DND-41 (cell line): ENCODE measurements at regions not wholly inside any gene's neighbourhood (a gene's known extent, or its start where the extent isn't known, plus 50 kb on each side); places are given as distances from the start of the nearest gene placed in this dataset.

ENCODE experiments used
- ATAC-seq: fragments of 200-7000 bp; cut with Tn5 transposase; 3 replicates; pipeline ENCODE4 v1.9.1; 2021; ENCODE audit warnings: low read depth; ENCODE audit not compliant: insufficient read depth
- DNase-seq: peaks from one replicate; pipeline ENCODE4 v3.0.0-alpha.2; 2020
- H2AFZ ChIP-seq: 2 replicates; pipeline ENCODE4 v1.6.0; 2012; ENCODE audit warnings: low read depth, low read length
- H3K27ac ChIP-seq: 2 replicates; pipeline ENCODE4 v1.5.1; 2012; ENCODE audit warnings: low read length, inconsistent platforms
- H3K27me3 ChIP-seq: fragments of 200-600 bp; sonication (generic); 2 replicates; pipeline ENCODE4 v1.6.0; 2012; ENCODE audit warnings: low read length, mild to moderate bottlenecking, inconsistent platforms; ENCODE audit not compliant: insufficient read depth, poor library complexity
- H3K36me3 ChIP-seq: 2 replicates; pipeline ENCODE4 v1.5.1; 2012; ENCODE audit warnings: low read length, inconsistent platforms; ENCODE audit not compliant: insufficient read depth
- H3K4me1 ChIP-seq: 2 replicates; pipeline ENCODE4 v1.5.1; 2012; ENCODE audit warnings: mild to moderate bottlenecking, low read length; ENCODE audit not compliant: insufficient read depth
- H3K4me2 ChIP-seq: 2 replicates; pipeline ENCODE4 v1.6.0; 2012; ENCODE audit warnings: mild to moderate bottlenecking, moderate library complexity, low read length, inconsistent platforms; ENCODE audit not compliant: insufficient read depth
- H3K4me3 ChIP-seq, 2 experiments: fragments of 200-600 bp in 1 of 2; shearing (Covaris generic) in 1 of 2; 2 replicates each; pipeline ENCODE4 v1.5.1; 2012 to 2016; ENCODE audit warnings: inconsistent platforms in 2 of 2, low read length in 2 of 2, mild to moderate bottlenecking in 2 of 2, low read depth in 1 of 2, moderate library complexity in 1 of 2
- H3K79me2 ChIP-seq: 2 replicates; pipeline ENCODE4 v1.6.0; 2012; ENCODE audit warnings: low read length, inconsistent platforms; ENCODE audit not compliant: insufficient read depth
- H3K9ac ChIP-seq: 2 replicates; pipeline ENCODE4 v1.6.0; 2012; ENCODE audit warnings: low read depth, mild to moderate bottlenecking, inconsistent platforms, low read length, moderate library complexity
- H3K9me3 ChIP-seq: 2 replicates; pipeline ENCODE4 v1.5.1; 2012; ENCODE audit warnings: low read length, moderate library complexity, mild to moderate bottlenecking, inconsistent platforms; ENCODE audit not compliant: insufficient read depth, severe bottlenecking
- H4K20me1 ChIP-seq: 2 replicates; pipeline ENCODE4 v1.6.0; 2012; ENCODE audit warnings: low read length; ENCODE audit not compliant: insufficient read depth
- EZH2 ChIP-seq: IDR thresholded peaks from 3 replicates; pipeline ENCODE4 v1.6.1; 2012; ENCODE audit warnings: borderline replicate concordance, low read depth, mild to moderate bottlenecking, moderate library complexity, low read length, inconsistent platforms; ENCODE audit not compliant: severe bottlenecking
- TF ChIP-seq, protein P1 (sequence below): IDR thresholded peaks from 2 replicates; pipeline ENCODE4 v1.5.1; 2012; ENCODE audit warnings: borderline replicate concordance, low read length, moderate library complexity, mild to moderate bottlenecking; ENCODE audit not compliant: poor library complexity, severe bottlenecking; ENCODE audit errors: extremely low read depth

DNA sequence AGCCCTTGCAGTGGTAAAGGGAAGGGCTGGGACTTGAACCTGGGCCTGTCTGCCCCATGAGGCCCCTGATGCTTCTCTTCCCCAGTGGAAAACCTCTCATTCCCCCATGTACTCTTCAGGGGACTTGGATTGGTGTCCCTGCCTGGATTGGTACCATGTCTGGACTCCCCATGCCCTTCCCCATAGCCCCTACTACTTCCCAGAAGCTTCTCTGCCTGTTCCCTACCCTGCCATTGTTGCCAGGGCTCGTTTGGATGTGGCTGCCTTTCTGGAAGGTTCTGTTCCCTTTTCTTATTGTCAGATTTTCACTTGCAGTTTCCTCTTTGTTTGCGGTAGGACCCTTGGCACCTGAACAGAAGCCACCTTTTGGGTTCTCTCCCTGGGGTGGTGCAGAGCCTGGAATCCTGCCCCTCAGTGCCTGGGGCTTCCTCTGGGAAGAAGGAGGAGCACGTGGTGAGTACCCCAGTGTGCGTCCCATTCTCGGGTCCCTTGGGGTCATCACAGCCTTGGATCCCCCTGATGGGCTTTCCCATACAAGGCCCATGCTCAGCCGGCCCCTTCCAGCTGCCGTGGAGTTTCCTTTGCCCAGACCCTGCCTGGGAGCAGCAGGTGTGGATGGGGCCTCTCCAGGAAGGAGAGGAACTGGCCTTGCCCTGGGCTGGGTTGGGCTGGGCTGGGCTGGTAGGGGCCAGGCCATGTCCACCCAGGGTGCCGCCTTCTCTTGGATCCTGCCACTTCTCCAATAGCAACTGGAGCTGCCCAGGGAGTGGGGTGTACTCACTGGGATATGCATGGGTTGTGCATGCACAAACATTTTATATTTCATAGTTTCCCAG lies 281.1 kb downstream of the PTPRU start:
- no peaks in the 10 kb centered on the region for H3K4me1 ChIP-seq
- TF ChIP-seq, protein P1, sequence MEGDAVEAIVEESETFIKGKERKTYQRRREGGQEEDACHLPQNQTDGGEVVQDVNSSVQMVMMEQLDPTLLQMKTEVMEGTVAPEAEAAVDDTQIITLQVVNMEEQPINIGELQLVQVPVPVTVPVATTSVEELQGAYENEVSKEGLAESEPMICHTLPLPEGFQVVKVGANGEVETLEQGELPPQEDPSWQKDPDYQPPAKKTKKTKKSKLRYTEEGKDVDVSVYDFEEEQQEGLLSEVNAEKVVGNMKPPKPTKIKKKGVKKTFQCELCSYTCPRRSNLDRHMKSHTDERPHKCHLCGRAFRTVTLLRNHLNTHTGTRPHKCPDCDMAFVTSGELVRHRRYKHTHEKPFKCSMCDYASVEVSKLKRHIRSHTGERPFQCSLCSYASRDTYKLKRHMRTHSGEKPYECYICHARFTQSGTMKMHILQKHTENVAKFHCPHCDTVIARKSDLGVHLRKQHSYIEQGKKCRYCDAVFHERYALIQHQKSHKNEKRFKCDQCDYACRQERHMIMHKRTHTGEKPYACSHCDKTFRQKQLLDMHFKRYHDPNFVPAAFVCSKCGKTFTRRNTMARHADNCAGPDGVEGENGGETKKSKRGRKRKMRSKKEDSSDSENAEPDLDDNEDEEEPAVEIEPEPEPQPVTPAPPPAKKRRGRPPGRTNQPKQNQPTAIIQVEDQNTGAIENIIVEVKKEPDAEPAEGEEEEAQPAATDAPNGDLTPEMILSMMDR, result no peak
- no peak for TF ChIP-seq EZH2
- peaks cover 5% of the 10 kb centered on the region; the same call in 1 of the 2 replicates for H4K20me1 ChIP-seq

DNA sequence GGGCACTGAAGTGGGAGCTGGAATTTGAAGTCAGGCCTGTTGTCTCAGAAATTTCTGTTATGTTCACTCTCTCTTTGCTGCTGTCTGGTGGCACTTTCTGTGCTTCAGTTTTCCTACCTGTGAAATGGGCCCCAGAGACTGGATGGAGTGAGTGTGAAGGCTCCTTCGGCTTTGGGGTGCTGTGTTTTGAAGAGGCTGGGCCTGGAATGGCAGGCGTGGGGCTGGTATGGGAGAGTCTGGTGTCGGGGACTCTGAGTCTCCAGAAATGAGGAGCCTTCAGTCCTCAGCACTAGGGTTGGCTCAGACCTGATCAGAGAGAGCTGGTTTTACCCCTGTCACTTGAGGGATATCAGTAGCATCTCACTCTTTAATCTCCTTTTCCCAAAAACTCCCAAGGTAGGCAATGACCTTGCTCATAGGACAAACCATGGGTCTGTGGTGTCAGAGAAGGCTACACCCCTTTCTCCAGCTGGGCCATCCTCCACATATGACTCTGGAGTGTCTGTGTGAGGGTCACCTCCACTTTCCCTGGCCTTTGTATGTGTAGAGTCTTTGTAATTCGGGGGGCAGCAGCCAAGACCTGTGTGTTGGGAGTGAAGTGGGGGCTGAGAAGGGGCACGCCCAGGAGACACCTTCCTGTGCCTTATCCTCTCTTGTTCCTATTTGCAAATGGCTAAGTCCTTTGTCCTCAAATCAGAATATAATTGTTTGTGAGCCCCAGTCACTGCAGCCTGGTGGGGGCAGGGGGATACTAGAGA lies 279.9 kb downstream of the PTPRU start:
- ATAC-seq (no peak), DNase-seq (no peak)
- H4K20me1 ChIP-seq, result peaks cover 5% of the 10 kb centered on the region; the same call in 1 of the 2 replicates
- H3K4me1 ChIP-seq, result no peaks in the 10 kb centered on the region
- no peaks in the 10 kb centered on the region for H3K9me3 ChIP-seq
- no peak for TF ChIP-seq EZH2
- TF ChIP-seq, protein P1, result no peak
- no peak overlapping the region for H3K4me3 ChIP-seq
- no peaks in the 10 kb centered on the region for H3K79me2 ChIP-seq
- no peak overlapping the region for H3K9ac ChIP-seq
- no peak overlapping the region for H3K27ac ChIP-seq
- no peak overlapping the region for H3K4me2 ChIP-seq
- no peak overlapping the region for H2AFZ ChIP-seq
- no peaks in the 10 kb centered on the region for H3K36me3 ChIP-seq
- H3K27me3 ChIP-seq, result peaks cover 3% of the 10 kb centered on the region

More for the DNA sequence above, 281.1 kb downstream of the PTPRU start:
- DNase-seq (no peak), ATAC-seq (no peak)
- Histone ChIP-seq H3K27ac (no peak overlapping the region), H3K9me3 (no peaks in the 10 kb centered on the region), H3K4me3 (no peak overlapping the region), H3K27me3 (peaks cover 3% of the 10 kb centered on the region), H3K4me2 (no peak overlapping the region), H3K36me3 (no peaks in the 10 kb centered on the region), H2AFZ (no peak overlapping the region), H3K9ac (no peak overlapping the region), H3K79me2 (no peaks in the 10 kb centered on the region)

DNA sequence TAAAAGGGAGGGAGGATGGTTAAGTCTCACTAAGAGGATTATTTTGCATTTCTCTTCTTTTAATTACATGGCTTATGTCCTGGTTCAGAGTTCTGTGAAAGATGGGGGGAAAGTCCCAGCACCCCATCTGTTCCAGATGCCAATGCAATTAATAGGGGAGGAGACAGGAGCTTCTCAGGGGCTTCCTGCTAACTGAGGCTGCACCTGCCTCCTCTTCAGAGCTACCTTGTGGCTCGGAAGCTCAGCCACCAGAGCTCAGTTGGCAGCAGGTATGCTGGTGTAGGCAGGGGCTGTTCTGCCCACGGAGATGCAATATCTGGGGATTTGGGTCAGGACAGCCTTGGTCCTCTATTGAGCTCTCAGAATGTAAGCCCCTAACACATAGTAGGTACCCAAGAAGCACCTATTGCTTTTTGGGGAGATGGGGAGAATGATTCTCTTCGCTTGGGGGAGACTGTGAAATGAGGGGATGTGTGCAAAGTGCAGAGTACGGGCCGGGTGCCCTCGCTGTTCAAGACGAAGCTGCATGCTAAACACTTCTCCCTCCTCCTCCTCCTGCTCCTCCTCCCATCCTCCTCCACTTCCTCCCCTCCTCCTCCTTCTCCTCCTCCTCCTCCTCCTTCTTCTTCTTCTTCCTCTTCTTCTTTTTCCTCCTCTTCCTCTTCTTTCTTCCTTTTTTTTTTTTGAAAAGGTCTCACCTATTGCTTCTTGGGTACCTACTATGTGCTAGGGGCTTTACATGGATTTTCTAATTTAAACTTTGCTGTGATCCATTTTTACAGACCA lies 279.0 kb downstream of the PTPRU start:
- Histone ChIP-seq H3K27me3 (peaks cover 3% of the 10 kb centered on the region), H3K4me3 (no peak overlapping the region), H4K20me1 (peaks cover 5% of the 10 kb centered on the region; the same call in 1 of the 2 replicates), H3K4me1 (no peaks in the 10 kb centered on the region), H3K27ac (no peak overlapping the region), H3K4me2 (no peak overlapping the region), H3K9me3 (no peaks in the 10 kb centered on the region), H2AFZ (no peak overlapping the region), H3K36me3 (no peaks in the 10 kb centered on the region), H3K9ac (no peak overlapping the region), H3K79me2 (no peaks in the 10 kb centered on the region)
- no peak for ATAC-seq
- no peak for TF ChIP-seq EZH2
- TF ChIP-seq, protein P1, result no peak
- DNase-seq, result no peak
